ENCODE measurements at regions not wholly inside any gene's neighbourhood (a gene's known extent, or its start where the extent isn't known, plus 50 kb on each side); places are given as distances from the start of the nearest gene placed in this dataset.

- TF ChIP-seq ZNF263 (CRISPR knock-in tag; IDR thresholded peaks at IDR 0.05; ENCODE audit: low read depth), result no peak
- no peak for TF ChIP-seq CTCF (IDR thresholded peaks at IDR 0.05)
These were observed 330.6 kb downstream of the RAB3C start for GRCh38 chr5:58913406-58913990.
